SK-N-SH treated with all-trans-retinoic acid at 6 μM for 48 hours (cell line): ENCODE measurements at regions not wholly inside any gene's neighbourhood (a gene's known extent, or its start where the extent isn't known, plus 50 kb on each side); places are given as distances from the start of the nearest gene placed in this dataset.

Experiments
- ATAC-seq: fragments of 200-7000 bp; cut with Tn5 transposase; 3 replicates; pipeline ENCODE4 v1.9.1; 2020; ENCODE audit warnings: mild to moderate bottlenecking, moderate library complexity
- CSDC2 ChIP-seq: fragments of 250-450 bp; sonication (Bioruptor Pico); IDR thresholded peaks from 2 replicates; pipeline ENCODE4 v1.5.0; 2020; ENCODE audit warnings: mild to moderate bottlenecking, moderate library complexity
- ESRRG ChIP-seq: fragments of 250-450 bp; sonication (Bioruptor Pico); IDR thresholded peaks from 2 replicates; pipeline ENCODE4 v1.6.1; 2021; ENCODE audit warnings: mild to moderate bottlenecking
- GLIS3 ChIP-seq: fragments of 250-450 bp; sonication (Bioruptor Pico); IDR thresholded peaks from 2 replicates; pipeline ENCODE4 v1.5.0; 2020; ENCODE audit warnings: mild to moderate bottlenecking, moderate library complexity
- ISL1 ChIP-seq: fragments of 250-450 bp; sonication (Bioruptor Pico); IDR thresholded peaks from 2 replicates; pipeline ENCODE4 v2.1.2; 2022; ENCODE audit warnings: mild to moderate bottlenecking, moderate library complexity
- OSR1 ChIP-seq: fragments of 250-450 bp; sonication (Bioruptor Pico); IDR thresholded peaks from 2 replicates; pipeline ENCODE4 v1.8.0; 2022; ENCODE audit warnings: moderate library complexity, mild to moderate bottlenecking, inconsistent platforms
- PPARA ChIP-seq: fragments of 250-450 bp; sonication (Bioruptor Pico); IDR thresholded peaks from 2 replicates; pipeline ENCODE4 v1.5.0; 2020; ENCODE audit warnings: mild to moderate bottlenecking, borderline replicate concordance
- SNAI2 ChIP-seq: fragments of 250-450 bp; sonication (Bioruptor Pico); IDR thresholded peaks from 2 replicates; pipeline ENCODE4 v1.5.0; 2020; ENCODE audit warnings: mild to moderate bottlenecking, moderate library complexity
- TOX ChIP-seq: fragments of 250-450 bp; sonication (Bioruptor Pico); IDR thresholded peaks from 2 replicates; pipeline ENCODE4 v1.8.0; 2021; ENCODE audit warnings: mild to moderate bottlenecking, moderate library complexity, borderline replicate concordance
- ZC3H10 ChIP-seq: fragments of 250-450 bp; sonication (Bioruptor Pico); IDR thresholded peaks from 2 replicates; pipeline ENCODE4 v1.5.1; 2021; ENCODE audit warnings: mild to moderate bottlenecking, moderate library complexity
- ZFP3 ChIP-seq: fragments of 250-450 bp; sonication (Bioruptor Pico); IDR thresholded peaks from 2 replicates; pipeline ENCODE4 v1.5.0; 2020; ENCODE audit warnings: mild to moderate bottlenecking, moderate library complexity
- ZFP30 ChIP-seq: fragments of 450-650 bp; formaldehyde crosslinking; IDR thresholded peaks from 2 replicates; pipeline ENCODE4 v1.5.0; 2022; ENCODE audit warnings: mild to moderate bottlenecking, moderate library complexity
- ZNF565 ChIP-seq: fragments of 450-650 bp; formaldehyde crosslinking; conservative IDR thresholded peaks from 2 replicates; pipeline ENCODE4 v1.5.0; 2020; ENCODE audit warnings: low read depth, mild to moderate bottlenecking, moderate library complexity
- ZNF70 ChIP-seq: fragments of 450-650 bp; formaldehyde crosslinking; IDR thresholded peaks from 2 replicates; pipeline ENCODE4 v1.5.0; 2020; ENCODE audit warnings: mild to moderate bottlenecking, moderate library complexity
- ZNF8 ChIP-seq: fragments of 450-650 bp; formaldehyde crosslinking; IDR thresholded peaks from 2 replicates; pipeline ENCODE4 v1.5.0; 2020; ENCODE audit warnings: mild to moderate bottlenecking, moderate library complexity
- TF ChIP-seq, protein P1 (sequence below): fragments of 250-450 bp; sonication (Bioruptor Pico); IDR thresholded peaks from 2 replicates; pipeline ENCODE4 v1.5.1; 2020; ENCODE audit warnings: low read depth, mild to moderate bottlenecking, moderate library complexity
- TF ChIP-seq, protein P2 (sequence below): fragments of 250-450 bp; sonication (Bioruptor Pico); IDR thresholded peaks from 2 replicates; pipeline ENCODE4 v1.5.1; 2021; ENCODE audit warnings: mild to moderate bottlenecking, moderate library complexity
- TF ChIP-seq, protein P3 (sequence below): fragments of 250-450 bp; sonication (Bioruptor Pico); IDR thresholded peaks from 2 replicates; pipeline ENCODE4 v1.8.0; 2020; ENCODE audit warnings: mild to moderate bottlenecking, moderate library complexity, borderline replicate concordance
- TF ChIP-seq, protein P4 (sequence below): fragments of 250-450 bp; sonication (Bioruptor Pico); IDR thresholded peaks from 2 replicates; pipeline ENCODE4 v1.8.0; 2021; ENCODE audit warnings: low read depth, mild to moderate bottlenecking, moderate library complexity, borderline replicate concordance
- TF ChIP-seq, protein P5 (sequence below): fragments of 250-450 bp; sonication (Bioruptor Pico); IDR thresholded peaks from 2 replicates; pipeline ENCODE4 v1.5.0; 2020; ENCODE audit warnings: mild to moderate bottlenecking, moderate library complexity

DNA sequence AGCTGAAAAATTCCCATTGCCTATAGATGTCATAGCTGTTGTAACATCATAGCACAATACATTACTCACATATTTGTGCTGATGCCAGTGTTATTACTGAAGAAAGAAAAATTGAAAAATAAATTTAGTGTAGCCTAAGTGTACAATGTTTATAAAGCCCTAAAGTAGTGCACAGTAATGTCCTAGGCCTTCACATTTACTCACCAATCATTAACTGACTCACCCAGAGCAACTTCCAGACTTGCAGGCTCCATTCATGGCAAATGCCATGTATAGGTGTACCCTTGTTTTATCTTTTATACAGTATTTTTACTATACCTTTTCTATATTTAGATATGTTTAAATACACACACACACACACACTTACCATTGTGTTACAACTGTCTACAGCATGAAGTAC, 265.4 kb upstream of the MAGEB18 start:
- TF ChIP-seq, protein P1, sequence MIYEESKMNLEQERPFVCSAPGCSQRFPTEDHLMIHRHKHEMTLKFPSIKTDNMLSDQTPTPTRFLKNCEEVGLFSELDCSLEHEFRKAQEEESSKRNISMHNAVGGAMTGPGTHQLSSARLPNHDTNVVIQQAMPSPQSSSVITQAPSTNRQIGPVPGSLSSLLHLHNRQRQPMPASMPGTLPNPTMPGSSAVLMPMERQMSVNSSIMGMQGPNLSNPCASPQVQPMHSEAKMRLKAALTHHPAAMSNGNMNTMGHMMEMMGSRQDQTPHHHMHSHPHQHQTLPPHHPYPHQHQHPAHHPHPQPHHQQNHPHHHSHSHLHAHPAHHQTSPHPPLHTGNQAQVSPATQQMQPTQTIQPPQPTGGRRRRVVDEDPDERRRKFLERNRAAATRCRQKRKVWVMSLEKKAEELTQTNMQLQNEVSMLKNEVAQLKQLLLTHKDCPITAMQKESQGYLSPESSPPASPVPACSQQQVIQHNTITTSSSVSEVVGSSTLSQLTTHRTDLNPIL (CRISPR knock-in tag): no peak
- no peak for TF ChIP-seq ZC3H10
- no peak for TF ChIP-seq ZNF8
- no peak for TF ChIP-seq ESRRG (CRISPR knock-in tag)
- TF ChIP-seq, protein P2, sequence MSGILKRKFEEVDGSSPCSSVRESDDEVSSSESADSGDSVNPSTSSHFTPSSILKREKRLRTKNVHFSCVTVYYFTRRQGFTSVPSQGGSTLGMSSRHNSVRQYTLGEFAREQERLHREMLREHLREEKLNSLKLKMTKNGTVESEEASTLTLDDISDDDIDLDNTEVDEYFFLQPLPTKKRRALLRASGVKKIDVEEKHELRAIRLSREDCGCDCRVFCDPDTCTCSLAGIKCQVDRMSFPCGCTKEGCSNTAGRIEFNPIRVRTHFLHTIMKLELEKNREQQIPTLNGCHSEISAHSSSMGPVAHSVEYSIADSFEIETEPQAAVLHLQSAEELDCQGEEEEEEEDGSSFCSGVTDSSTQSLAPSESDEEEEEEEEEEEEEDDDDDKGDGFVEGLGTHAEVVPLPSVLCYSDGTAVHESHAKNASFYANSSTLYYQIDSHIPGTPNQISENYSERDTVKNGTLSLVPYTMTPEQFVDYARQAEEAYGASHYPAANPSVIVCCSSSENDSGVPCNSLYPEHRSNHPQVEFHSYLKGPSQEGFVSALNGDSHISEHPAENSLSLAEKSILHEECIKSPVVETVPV: no peak
- no peak for TF ChIP-seq OSR1 (CRISPR knock-in tag)
- TF ChIP-seq, protein P3, sequence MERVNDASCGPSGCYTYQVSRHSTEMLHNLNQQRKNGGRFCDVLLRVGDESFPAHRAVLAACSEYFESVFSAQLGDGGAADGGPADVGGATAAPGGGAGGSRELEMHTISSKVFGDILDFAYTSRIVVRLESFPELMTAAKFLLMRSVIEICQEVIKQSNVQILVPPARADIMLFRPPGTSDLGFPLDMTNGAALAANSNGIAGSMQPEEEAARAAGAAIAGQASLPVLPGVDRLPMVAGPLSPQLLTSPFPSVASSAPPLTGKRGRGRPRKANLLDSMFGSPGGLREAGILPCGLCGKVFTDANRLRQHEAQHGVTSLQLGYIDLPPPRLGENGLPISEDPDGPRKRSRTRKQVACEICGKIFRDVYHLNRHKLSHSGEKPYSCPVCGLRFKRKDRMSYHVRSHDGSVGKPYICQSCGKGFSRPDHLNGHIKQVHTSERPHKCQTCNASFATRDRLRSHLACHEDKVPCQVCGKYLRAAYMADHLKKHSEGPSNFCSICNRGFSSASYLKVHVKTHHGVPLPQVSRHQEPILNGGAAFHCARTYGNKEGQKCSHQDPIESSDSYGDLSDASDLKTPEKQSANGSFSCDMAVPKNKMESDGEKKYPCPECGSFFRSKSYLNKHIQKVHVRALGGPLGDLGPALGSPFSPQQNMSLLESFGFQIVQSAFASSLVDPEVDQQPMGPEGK (CRISPR knock-in tag): no peak
- TF ChIP-seq GLIS3 (CRISPR knock-in tag): no peak
- TF ChIP-seq ZNF565 (CRISPR knock-in tag): no peak
- TF ChIP-seq ZFP3 (CRISPR knock-in tag): no peak
- TF ChIP-seq PPARA (CRISPR knock-in tag): no peak
- TF ChIP-seq TOX (CRISPR knock-in tag): no peak
- TF ChIP-seq, protein P4, sequence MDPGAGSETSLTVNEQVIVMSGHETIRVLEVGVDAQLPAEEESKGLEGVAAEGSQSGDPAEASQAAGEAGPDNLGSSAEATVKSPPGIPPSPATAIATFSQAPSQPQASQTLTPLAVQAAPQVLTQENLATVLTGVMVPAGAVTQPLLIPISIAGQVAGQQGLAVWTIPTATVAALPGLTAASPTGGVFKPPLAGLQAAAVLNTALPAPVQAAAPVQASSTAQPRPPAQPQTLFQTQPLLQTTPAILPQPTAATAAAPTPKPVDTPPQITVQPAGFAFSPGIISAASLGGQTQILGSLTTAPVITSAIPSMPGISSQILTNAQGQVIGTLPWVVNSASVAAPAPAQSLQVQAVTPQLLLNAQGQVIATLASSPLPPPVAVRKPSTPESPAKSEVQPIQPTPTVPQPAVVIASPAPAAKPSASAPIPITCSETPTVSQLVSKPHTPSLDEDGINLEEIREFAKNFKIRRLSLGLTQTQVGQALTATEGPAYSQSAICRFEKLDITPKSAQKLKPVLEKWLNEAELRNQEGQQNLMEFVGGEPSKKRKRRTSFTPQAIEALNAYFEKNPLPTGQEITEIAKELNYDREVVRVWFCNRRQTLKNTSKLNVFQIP (CRISPR knock-in tag): no peak
- TF ChIP-seq, protein P5, sequence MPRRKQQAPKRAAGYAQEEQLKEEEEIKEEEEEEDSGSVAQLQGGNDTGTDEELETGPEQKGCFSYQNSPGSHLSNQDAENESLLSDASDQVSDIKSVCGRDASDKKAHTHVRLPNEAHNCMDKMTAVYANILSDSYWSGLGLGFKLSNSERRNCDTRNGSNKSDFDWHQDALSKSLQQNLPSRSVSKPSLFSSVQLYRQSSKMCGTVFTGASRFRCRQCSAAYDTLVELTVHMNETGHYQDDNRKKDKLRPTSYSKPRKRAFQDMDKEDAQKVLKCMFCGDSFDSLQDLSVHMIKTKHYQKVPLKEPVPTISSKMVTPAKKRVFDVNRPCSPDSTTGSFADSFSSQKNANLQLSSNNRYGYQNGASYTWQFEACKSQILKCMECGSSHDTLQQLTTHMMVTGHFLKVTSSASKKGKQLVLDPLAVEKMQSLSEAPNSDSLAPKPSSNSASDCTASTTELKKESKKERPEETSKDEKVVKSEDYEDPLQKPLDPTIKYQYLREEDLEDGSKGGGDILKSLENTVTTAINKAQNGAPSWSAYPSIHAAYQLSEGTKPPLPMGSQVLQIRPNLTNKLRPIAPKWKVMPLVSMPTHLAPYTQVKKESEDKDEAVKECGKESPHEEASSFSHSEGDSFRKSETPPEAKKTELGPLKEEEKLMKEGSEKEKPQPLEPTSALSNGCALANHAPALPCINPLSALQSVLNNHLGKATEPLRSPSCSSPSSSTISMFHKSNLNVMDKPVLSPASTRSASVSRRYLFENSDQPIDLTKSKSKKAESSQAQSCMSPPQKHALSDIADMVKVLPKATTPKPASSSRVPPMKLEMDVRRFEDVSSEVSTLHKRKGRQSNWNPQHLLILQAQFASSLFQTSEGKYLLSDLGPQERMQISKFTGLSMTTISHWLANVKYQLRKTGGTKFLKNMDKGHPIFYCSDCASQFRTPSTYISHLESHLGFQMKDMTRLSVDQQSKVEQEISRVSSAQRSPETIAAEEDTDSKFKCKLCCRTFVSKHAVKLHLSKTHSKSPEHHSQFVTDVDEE (CRISPR knock-in tag): no peak
- TF ChIP-seq ZNF70 (CRISPR knock-in tag): no peak
- TF ChIP-seq CSDC2: no peak
- no peak for TF ChIP-seq ISL1 (CRISPR knock-in tag)
- no peak for ATAC-seq

DNA sequence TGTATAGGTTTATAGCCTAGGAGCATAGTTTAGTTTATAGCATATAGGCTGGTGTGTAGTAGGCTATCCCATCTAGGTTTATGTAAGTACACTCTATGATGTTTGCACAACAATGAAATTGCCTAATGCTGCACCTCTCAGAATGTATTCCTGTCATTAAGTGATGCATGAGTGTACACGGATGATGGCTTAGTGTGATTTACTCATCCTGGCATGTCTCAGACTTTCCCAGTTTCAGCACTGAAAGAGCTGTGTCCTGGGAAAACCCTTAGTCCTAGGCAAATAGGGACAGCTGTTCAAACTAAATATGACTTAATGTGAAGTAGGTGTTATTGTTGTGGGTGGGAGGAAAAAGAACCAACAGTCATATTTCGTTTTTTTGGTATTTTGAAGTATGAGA, 264.9 kb upstream of the MAGEB18 start:
- no peak for ATAC-seq
- TF ChIP-seq, protein P4 (CRISPR knock-in tag): no peak
- no peak for TF ChIP-seq SNAI2 (CRISPR knock-in tag)
- TF ChIP-seq ZC3H10: no peak
- no peak for TF ChIP-seq CSDC2
- TF ChIP-seq, protein P1 (CRISPR knock-in tag): no peak
- TF ChIP-seq, protein P2: no peak
- no peak for TF ChIP-seq ZNF8
- TF ChIP-seq, protein P3 (CRISPR knock-in tag): no peak
- no peak for TF ChIP-seq PPARA (CRISPR knock-in tag)
- TF ChIP-seq ZNF565 (CRISPR knock-in tag): no peak
- no peak for TF ChIP-seq ZNF70 (CRISPR knock-in tag)
- TF ChIP-seq ESRRG (CRISPR knock-in tag): no peak
- TF ChIP-seq OSR1 (CRISPR knock-in tag): no peak
- no peak for TF ChIP-seq ZFP30 (CRISPR knock-in tag)
- TF ChIP-seq, protein P5 (CRISPR knock-in tag): no peak
